ENCODE measurements at regions not wholly inside any gene's neighbourhood (a gene's known extent, or its start where the extent isn't known, plus 50 kb on each side); places are given as distances from the start of the nearest gene placed in this dataset.

GRCh38 chr6:71126506-71126905, 162.1 kb upstream of the OGFRL1 start:
- FAIRE-seq: no peak

- no peak for FAIRE-seq
Measured at GRCh38 chr6:71127374-71127773, 161.2 kb upstream of the OGFRL1 start.

GRCh38 chr6:71130277-71130676, 158.3 kb upstream of the OGFRL1 start:
- no peak for FAIRE-seq

- no peak for FAIRE-seq
Measured at GRCh38 chr6:71134929-71135642, 153.5 kb upstream of the OGFRL1 start.

GRCh38 chr6:71137973-71138372, 150.6 kb upstream of the OGFRL1 start:
- FAIRE-seq: no peak

GRCh38 chr6:71138376-71138775, 150.2 kb upstream of the OGFRL1 start:
- no peak for FAIRE-seq

- FAIRE-seq: no peak
Measured at GRCh38 chr6:71139249-71139648, 149.4 kb upstream of the OGFRL1 start.

- no peak for FAIRE-seq
Measured at GRCh38 chr6:71153755-71154325, 134.8 kb upstream of the OGFRL1 start.

- FAIRE-seq: no peak
Measured at GRCh38 chr6:71157345-71157744, 131.3 kb upstream of the OGFRL1 start.

GRCh38 chr6:71164890-71165289, 123.7 kb upstream of the OGFRL1 start:
- no peak for FAIRE-seq

- no peak for FAIRE-seq
Measured at GRCh38 chr6:71168233-71168765, 120.3 kb upstream of the OGFRL1 start.

- FAIRE-seq: no peak
Measured at GRCh38 chr6:71171497-71172070, 117.0 kb upstream of the OGFRL1 start.

- FAIRE-seq: no peak
Measured at GRCh38 chr6:71179249-71179885, 109.2 kb upstream of the OGFRL1 start.

GRCh38 chr6:71181565-71181964, 107.0 kb upstream of the OGFRL1 start:
- no peak for FAIRE-seq

- no peak for FAIRE-seq
Measured at GRCh38 chr6:71187141-71187540, 101.5 kb upstream of the OGFRL1 start.

GRCh38 chr6:71190809-71191208, 97.8 kb upstream of the OGFRL1 start:
- FAIRE-seq: no peak

- FAIRE-seq: no peak
Measured at GRCh38 chr6:71194724-71195123, 93.9 kb upstream of the OGFRL1 start.

GRCh38 chr6:71197267-71197666, 91.3 kb upstream of the OGFRL1 start:
- no peak for FAIRE-seq

GRCh38 chr6:71197780-71198179, 90.8 kb upstream of the OGFRL1 start:
- FAIRE-seq: no peak

GRCh38 chr6:71198908-71199307, 89.7 kb upstream of the OGFRL1 start:
- no peak for FAIRE-seq

- FAIRE-seq: no peak
Measured at GRCh38 chr6:71199736-71200135, 88.9 kb upstream of the OGFRL1 start.

- FAIRE-seq: no peak
Measured at GRCh38 chr6:71203206-71203605, 85.4 kb upstream of the OGFRL1 start.

GRCh38 chr6:71204741-71205140, 83.9 kb upstream of the OGFRL1 start:
- FAIRE-seq: no peak
